Endothelial cell of umbilical vein (primary cell): ENCODE measurements at regions not wholly inside any gene's neighbourhood (a gene's known extent, or its start where the extent isn't known, plus 50 kb on each side); places are given as distances from the start of the nearest gene placed in this dataset.

Source experiments
- BruUV-seq: library from RNA; stranded (reverse); fragments of 400-500 nt; replicated peaks from 2 replicates; lab custom pipeline; 2021; lab: Mats Ljungman, UMichigan
- CTCF ChIA-PET: fragments of 300-600, 350-600 bp; sonication (Branson Sonifier 250); formaldehyde crosslinking; loops from one replicate; lab custom pipeline; 2021; ENCODE audit warnings: antibody characterized with exemption, inconsistent platforms; lab: Charles Lee
- POLR2A ChIA-PET: fragments of 300-600, 350-600 bp; sonication (Branson Sonifier 250); formaldehyde crosslinking; loops from one replicate; lab custom pipeline; 2021; ENCODE audit warnings: antibody characterized with exemption, inconsistent platforms; lab: Charles Lee
- DNase-seq: peaks from one replicate; pipeline ENCODE4 v3.0.0-alpha.2; 2011; ENCODE audit warnings: low read depth, low spot score
- FAIRE-seq: peaks from 2 replicates; lab custom pipeline; 2011; peaks lifted over from hg19 to GRCh38; lab: Jason Lieb, UNC
- H2AFZ ChIP-seq: 2 replicates; pipeline ENCODE4 v1.6.0; 2012; ENCODE audit warnings: low read depth, low read length, control low read depth, inconsistent platforms
- H3K27ac ChIP-seq: 2 replicates; pipeline ENCODE4 v1.5.1; 2011; ENCODE audit warnings: low read depth, mild to moderate bottlenecking, control low read depth, low read length, moderate library complexity; ENCODE audit not compliant: insufficient read depth
- H3K27me3 ChIP-seq, 2 experiments: 2 replicates each; pipeline versions ENCODE4 v1.6.0 to v1.6.1; 2011; ENCODE audit warnings: low read length in 2 of 2, mixed read lengths in 1 of 2; ENCODE audit not compliant: control insufficient read depth in 2 of 2, insufficient read depth in 2 of 2
- H3K36me3 ChIP-seq, 2 experiments: 2 replicates in 1 of 2; 3 replicates in 1 of 2; pipeline ENCODE4 v1.5.1; 2011; ENCODE audit warnings: low read length in 2 of 2, mild to moderate bottlenecking in 1 of 2, moderate library complexity in 1 of 2; ENCODE audit not compliant: control insufficient read depth in 2 of 2, insufficient read depth in 2 of 2; ENCODE audit errors: extremely low read depth in 1 of 2
- H3K4me1 ChIP-seq: 3 replicates; pipeline ENCODE4 v1.5.1; 2011; ENCODE audit warnings: mild to moderate bottlenecking, low read length; ENCODE audit not compliant: control insufficient read depth, insufficient read depth; ENCODE audit errors: extremely low read depth
- H3K4me2 ChIP-seq: 2 replicates; pipeline ENCODE4 v1.6.1; 2011; ENCODE audit warnings: low read length, control low read depth, mixed read lengths; ENCODE audit not compliant: insufficient read depth
- H3K4me3 ChIP-seq, 3 experiments: fragments of 200-600 bp in 1 of 3; sonication (generic), shearing (Covaris generic) in 1 of 3; replicated peaks in 1 of 3; 2 replicates each; pipeline ENCODE4 v1.5.1; 2011 to 2016; ENCODE audit warnings: control low read depth in 3 of 3, low read length in 3 of 3, mild to moderate bottlenecking in 2 of 3, inconsistent platforms in 1 of 3, low read depth in 1 of 3, moderate library complexity in 1 of 3; ENCODE audit not compliant: insufficient read depth in 1 of 3
- H3K79me2 ChIP-seq: 2 replicates; pipeline ENCODE4 v1.6.0; 2012; ENCODE audit warnings: low read length, inconsistent platforms; ENCODE audit not compliant: control insufficient read depth, insufficient read depth
- H3K9ac ChIP-seq: replicated peaks from 2 replicates; pipeline ENCODE3; 2011; ENCODE audit warnings: low read length, control low read depth; ENCODE audit not compliant: insufficient read depth; ENCODE audit errors: extremely low read depth
- H3K9me1 ChIP-seq: replicated peaks from 3 replicates; pipeline ENCODE4 v1.6.0; 2011; ENCODE audit warnings: mild to moderate bottlenecking, low read length; ENCODE audit not compliant: control insufficient read depth, insufficient read depth; ENCODE audit errors: extremely low read depth
- H3K9me3 ChIP-seq: replicated peaks from 2 replicates; pipeline ENCODE4 v1.5.1; 2012; ENCODE audit warnings: low read length, inconsistent platforms; ENCODE audit not compliant: control insufficient read depth, insufficient read depth
- H4K20me1 ChIP-seq: replicated peaks from 2 replicates; pipeline ENCODE3; 2011; ENCODE audit warnings: mild to moderate bottlenecking, low read length; ENCODE audit not compliant: control insufficient read depth, insufficient read depth; ENCODE audit errors: extremely low read depth
- EZH2 ChIP-seq: IDR thresholded peaks from 2 replicates; pipeline ENCODE4 v1.6.1; 2012; ENCODE audit warnings: borderline replicate concordance, low read depth, mild to moderate bottlenecking, moderate library complexity, low read length, inconsistent platforms; ENCODE audit not compliant: severe bottlenecking
- FOS ChIP-seq: IDR thresholded peaks from 2 replicates; pipeline ENCODE4 v1.6.1; 2011; ENCODE audit warnings: mild to moderate bottlenecking, low read length, moderate library complexity, borderline replicate concordance; ENCODE audit not compliant: insufficient read depth
- GATA2 ChIP-seq: IDR thresholded peaks from 2 replicates; pipeline ENCODE4 v1.7.0; 2011; ENCODE audit warnings: low read depth, mild to moderate bottlenecking, moderate library complexity, mixed read lengths, low read length; ENCODE audit not compliant: insufficient read length, insufficient read depth
- JUN ChIP-seq: IDR thresholded peaks from 2 replicates; pipeline ENCODE4 v1.6.1; 2011; ENCODE audit warnings: borderline replicate concordance, low read depth; ENCODE audit not compliant: insufficient read length, insufficient read depth
- MYC ChIP-seq: IDR thresholded peaks from one replicate; pipeline ENCODE4 v1.6.1; 2011; ENCODE audit warnings: mild to moderate bottlenecking, low read depth, low read length
- POLR2A ChIP-seq: IDR thresholded peaks from 2 replicates; pipeline ENCODE4 v1.6.1; 2012; ENCODE audit warnings: low read depth, mild to moderate bottlenecking, control low read depth, low read length
- POLR2AphosphoS5 ChIP-seq: IDR thresholded peaks from 2 replicates; pipeline ENCODE4 v1.6.1; 2012; ENCODE audit warnings: low read depth, mild to moderate bottlenecking, control low read depth, low read length, moderate library complexity; ENCODE audit not compliant: insufficient read depth
- dilution Hi-C: fragments of 300-500 bp; cut with MboI; formaldehyde crosslinking; loops from one replicate; pipeline ENCODE4 v1.15.0; 2019; ENCODE audit warnings: low sequenced_read_pairs; ENCODE audit not compliant: extremely low pct_ligation_motif_present
- intact Hi-C: fragments of 100-400 bp; cut with micrococcal nuclease; formaldehyde crosslinking; loops from one replicate; pipeline ENCODE4 v1.10.0; 2022
- TF ChIP-seq, protein P1 (sequence below): IDR thresholded peaks from 2 replicates; pipeline ENCODE4 v1.6.1; 2011; ENCODE audit not compliant: insufficient read depth, insufficient read length
- TF ChIP-seq, protein P2 (sequence below), 2 donors: IDR thresholded peaks; 1 replicate in 1 of 2; 2 replicates in 1 of 2; pipeline ENCODE4 v1.5.1; 2011; ENCODE audit warnings: low read length in 2 of 2, mild to moderate bottlenecking in 2 of 2, moderate library complexity in 2 of 2, control low read depth in 1 of 2, inconsistent platforms in 1 of 2, low read depth in 1 of 2; ENCODE audit not compliant: insufficient read depth in 1 of 2; ENCODE audit errors: extremely low read depth in 1 of 2

DNA sequence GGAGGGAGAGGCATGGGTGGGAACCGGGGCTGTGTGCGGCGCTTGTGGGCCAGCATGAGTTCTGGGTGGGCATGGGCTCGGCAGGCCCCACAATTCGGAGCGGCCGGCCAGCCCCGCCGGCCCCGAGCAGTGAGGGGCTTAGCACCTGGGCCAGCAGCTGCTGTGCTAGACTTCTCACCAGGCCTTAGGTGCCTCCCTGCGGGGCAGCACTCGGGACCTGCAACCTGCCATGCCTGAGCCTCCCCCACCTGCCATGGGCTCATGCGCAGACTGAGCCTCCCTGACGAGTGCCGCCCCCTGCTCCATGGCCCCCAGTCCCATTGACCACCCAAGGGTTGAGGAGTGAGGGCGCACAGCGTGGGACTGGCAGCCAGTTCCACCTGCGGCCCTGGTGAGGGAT, 573.9 kb downstream of the TMA16 start:
- BruUV-seq: no TSS peak
- Histone ChIP-seq H4K20me1 (no peaks in the 10 kb centered on the region), H3K9me3 (peaks cover 2% of the 10 kb centered on the region), H3K4me3 (no peak overlapping the region), H2AFZ (no peak overlapping the region), H3K27ac (no peak overlapping the region), H3K36me3 (no peaks in the 10 kb centered on the region), H3K4me2 (no peak overlapping the region), H3K9ac (no peak overlapping the region), H3K79me2 (no peaks in the 10 kb centered on the region), H3K27me3 (no peaks in the 10 kb centered on the region), H3K9me1 (no peaks in the 10 kb centered on the region), H3K4me1 (no peaks in the 10 kb centered on the region)
- dilution Hi-C loops (no loop called here), intact Hi-C loops (no loop called here)
- POLR2A ChIA-PET: no interaction called here
- CTCF ChIA-PET: no interaction called here
- no peak for DNase-seq
- no peak for TF ChIP-seq POLR2AphosphoS5
- TF ChIP-seq, protein P1, sequence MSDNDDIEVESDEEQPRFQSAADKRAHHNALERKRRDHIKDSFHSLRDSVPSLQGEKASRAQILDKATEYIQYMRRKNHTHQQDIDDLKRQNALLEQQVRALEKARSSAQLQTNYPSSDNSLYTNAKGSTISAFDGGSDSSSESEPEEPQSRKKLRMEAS: no peak
- TF ChIP-seq FOS: no peak
- no peak for TF ChIP-seq GATA2
- TF ChIP-seq, protein P2, sequence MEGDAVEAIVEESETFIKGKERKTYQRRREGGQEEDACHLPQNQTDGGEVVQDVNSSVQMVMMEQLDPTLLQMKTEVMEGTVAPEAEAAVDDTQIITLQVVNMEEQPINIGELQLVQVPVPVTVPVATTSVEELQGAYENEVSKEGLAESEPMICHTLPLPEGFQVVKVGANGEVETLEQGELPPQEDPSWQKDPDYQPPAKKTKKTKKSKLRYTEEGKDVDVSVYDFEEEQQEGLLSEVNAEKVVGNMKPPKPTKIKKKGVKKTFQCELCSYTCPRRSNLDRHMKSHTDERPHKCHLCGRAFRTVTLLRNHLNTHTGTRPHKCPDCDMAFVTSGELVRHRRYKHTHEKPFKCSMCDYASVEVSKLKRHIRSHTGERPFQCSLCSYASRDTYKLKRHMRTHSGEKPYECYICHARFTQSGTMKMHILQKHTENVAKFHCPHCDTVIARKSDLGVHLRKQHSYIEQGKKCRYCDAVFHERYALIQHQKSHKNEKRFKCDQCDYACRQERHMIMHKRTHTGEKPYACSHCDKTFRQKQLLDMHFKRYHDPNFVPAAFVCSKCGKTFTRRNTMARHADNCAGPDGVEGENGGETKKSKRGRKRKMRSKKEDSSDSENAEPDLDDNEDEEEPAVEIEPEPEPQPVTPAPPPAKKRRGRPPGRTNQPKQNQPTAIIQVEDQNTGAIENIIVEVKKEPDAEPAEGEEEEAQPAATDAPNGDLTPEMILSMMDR (IDR thresholded peaks at IDR 0.05; ENCODE audit: extremely low read depth in 1 of 2, insufficient read depth in 1 of 2, low read depth in 1 of 2, low read length in 2 of 2): no peak
- no peak for TF ChIP-seq POLR2A
- TF ChIP-seq JUN: no peak
- TF ChIP-seq MYC: no peak
- TF ChIP-seq EZH2: no peak
- no peak for FAIRE-seq
